BE2C (cell line): ENCODE measurements at regions not wholly inside any gene's neighbourhood (a gene's known extent, or its start where the extent isn't known, plus 50 kb on each side); places are given as distances from the start of the nearest gene placed in this dataset.

Experiments
- DNase-seq: peaks from one replicate; pipeline ENCODE4 v3.0.0-alpha.2; 2020
- H3K27me3 ChIP-seq: fragments of 250-450 bp; sonication (Bioruptor Pico); 2 replicates; pipeline ENCODE4 v1.5.1; 2020; ENCODE audit warnings: mild to moderate bottlenecking
- H3K36me3 ChIP-seq: fragments of 250-450 bp; sonication (Bioruptor Pico); 2 replicates; pipeline ENCODE4 v1.5.1; 2020; ENCODE audit warnings: mild to moderate bottlenecking
- H3K4me1 ChIP-seq: fragments of 250-450 bp; sonication (Bioruptor Pico); 2 replicates; pipeline ENCODE4 v1.5.1; 2020
- H3K4me3 ChIP-seq: 2 replicates; pipeline ENCODE4 v1.5.1; 2011; ENCODE audit warnings: low read depth, low read length
- H3K9me3 ChIP-seq: fragments of 250-450 bp; sonication (Bioruptor Pico); 2 replicates; pipeline ENCODE4 v1.5.1; 2020
- TF ChIP-seq, protein P1 (sequence below): IDR thresholded peaks from 2 replicates; pipeline ENCODE4 v1.5.1; 2012; ENCODE audit warnings: mild to moderate bottlenecking, low read depth, low read length

GRCh38 chr9:73026375-73026774, 73.5 kb upstream of the ALDH1A1 start:
- Histone ChIP-seq H3K36me3 (no peaks in the 10 kb centered on the region), H3K4me1 (no peaks in the 10 kb centered on the region), H3K9me3 (no peaks in the 10 kb centered on the region), H3K4me3 (no peak overlapping the region), H3K27me3 (no peaks in the 10 kb centered on the region)
- DNase-seq = no peak
- TF ChIP-seq, protein P1, sequence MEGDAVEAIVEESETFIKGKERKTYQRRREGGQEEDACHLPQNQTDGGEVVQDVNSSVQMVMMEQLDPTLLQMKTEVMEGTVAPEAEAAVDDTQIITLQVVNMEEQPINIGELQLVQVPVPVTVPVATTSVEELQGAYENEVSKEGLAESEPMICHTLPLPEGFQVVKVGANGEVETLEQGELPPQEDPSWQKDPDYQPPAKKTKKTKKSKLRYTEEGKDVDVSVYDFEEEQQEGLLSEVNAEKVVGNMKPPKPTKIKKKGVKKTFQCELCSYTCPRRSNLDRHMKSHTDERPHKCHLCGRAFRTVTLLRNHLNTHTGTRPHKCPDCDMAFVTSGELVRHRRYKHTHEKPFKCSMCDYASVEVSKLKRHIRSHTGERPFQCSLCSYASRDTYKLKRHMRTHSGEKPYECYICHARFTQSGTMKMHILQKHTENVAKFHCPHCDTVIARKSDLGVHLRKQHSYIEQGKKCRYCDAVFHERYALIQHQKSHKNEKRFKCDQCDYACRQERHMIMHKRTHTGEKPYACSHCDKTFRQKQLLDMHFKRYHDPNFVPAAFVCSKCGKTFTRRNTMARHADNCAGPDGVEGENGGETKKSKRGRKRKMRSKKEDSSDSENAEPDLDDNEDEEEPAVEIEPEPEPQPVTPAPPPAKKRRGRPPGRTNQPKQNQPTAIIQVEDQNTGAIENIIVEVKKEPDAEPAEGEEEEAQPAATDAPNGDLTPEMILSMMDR = no peak

DNA sequence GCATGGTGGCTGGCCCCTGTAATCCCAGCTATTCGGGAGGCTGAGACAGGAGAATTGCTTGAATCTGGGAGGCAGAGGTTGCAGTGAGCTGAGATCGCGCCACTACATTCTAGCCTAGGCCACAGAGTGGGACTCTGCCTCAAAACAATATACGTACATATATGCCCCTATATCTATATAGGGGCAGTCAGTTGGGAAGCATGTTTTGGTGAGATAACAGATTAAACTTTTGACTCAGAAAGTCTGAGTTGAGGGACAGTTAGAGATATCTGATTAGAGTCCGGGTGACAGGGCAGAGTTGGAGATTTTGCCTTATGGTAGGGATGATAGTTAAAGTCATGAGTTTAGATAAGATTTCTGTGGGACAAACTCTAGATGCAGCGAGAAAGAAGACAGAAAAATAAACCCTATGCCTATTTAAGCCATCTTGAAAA, 71.8 kb upstream of the ALDH1A1 start:
- Histone ChIP-seq H3K4me3 (no peak overlapping the region), H3K9me3 (no peaks in the 10 kb centered on the region), H3K36me3 (no peaks in the 10 kb centered on the region), H3K27me3 (no peaks in the 10 kb centered on the region), H3K4me1 (no peaks in the 10 kb centered on the region)
- TF ChIP-seq, protein P1 = no peak
- DNase-seq = no peak

DNA sequence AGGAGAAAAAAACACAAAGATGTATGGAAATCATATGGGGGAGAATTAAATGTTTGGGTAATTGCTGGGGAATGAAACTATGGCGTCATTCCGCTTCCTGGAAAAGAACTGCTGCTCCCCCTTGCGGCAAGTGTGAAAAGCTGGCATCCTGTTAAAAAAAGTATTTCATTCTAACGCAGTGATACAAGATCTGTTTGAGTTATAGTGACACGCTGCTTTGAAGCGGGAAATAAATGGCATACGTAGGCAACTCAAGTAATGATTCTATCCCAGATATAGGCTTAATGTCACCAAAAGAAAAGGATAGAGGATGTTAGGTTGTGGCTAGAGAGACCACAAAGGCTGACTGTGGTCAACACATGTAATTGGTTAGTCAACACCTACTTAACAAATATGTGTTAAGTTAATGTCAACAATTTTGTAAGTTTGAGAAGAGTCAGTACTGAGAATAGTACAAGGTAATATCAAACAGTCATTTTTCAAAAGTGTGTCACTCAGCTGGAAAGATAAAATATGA, 70.2 kb upstream of the ALDH1A1 start:
- peak; percentile 37 for DNase-seq
- H3K4me1 ChIP-seq = no peaks in the 10 kb centered on the region
- TF ChIP-seq, protein P1 = peak; percentile 79
- H3K9me3 ChIP-seq = no peaks in the 10 kb centered on the region
- no peak overlapping the region for H3K4me3 ChIP-seq
- no peaks in the 10 kb centered on the region for H3K36me3 ChIP-seq
- H3K27me3 ChIP-seq = no peaks in the 10 kb centered on the region

GRCh38 chr9:73022353-73022752, 69.5 kb upstream of the ALDH1A1 start:
- Histone ChIP-seq H3K4me3 (no peak overlapping the region), H3K9me3 (no peaks in the 10 kb centered on the region), H3K4me1 (no peaks in the 10 kb centered on the region), H3K36me3 (no peaks in the 10 kb centered on the region), H3K27me3 (no peaks in the 10 kb centered on the region)
- no peak for DNase-seq
- TF ChIP-seq, protein P1 = no peak

- no peaks in the 10 kb centered on the region for H3K27me3 ChIP-seq
- no peaks in the 10 kb centered on the region for H3K36me3 ChIP-seq
- H3K9me3 ChIP-seq = no peaks in the 10 kb centered on the region
- H3K4me1 ChIP-seq = no peaks in the 10 kb centered on the region
- TF ChIP-seq, protein P1 = no peak
- H3K4me3 ChIP-seq = no peak overlapping the region
- no peak for DNase-seq
Observed at GRCh38 chr9:73020877-73021276, 68.0 kb upstream of the ALDH1A1 start.

DNA sequence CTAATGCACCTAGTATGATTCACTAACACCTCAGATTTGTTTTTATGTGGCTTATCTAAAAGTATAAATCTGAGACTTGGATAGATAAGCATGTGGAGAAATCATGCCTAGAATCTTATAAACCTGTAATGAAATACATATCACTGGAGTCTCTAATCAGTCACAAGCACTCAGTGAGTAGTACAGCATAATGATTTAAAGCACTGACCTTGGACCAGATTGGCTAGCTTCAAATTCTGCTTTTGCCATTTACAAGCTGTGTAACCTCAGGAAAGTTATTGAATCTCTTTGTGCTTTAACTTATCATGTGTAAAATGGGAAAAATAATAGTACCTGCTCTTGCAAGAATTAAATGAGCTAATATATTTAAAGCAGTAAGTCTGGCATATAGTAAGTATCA, 61.2 kb upstream of the ALDH1A1 start:
- H3K27me3 ChIP-seq = no peaks in the 10 kb centered on the region
- H3K36me3 ChIP-seq = no peaks in the 10 kb centered on the region
- H3K4me1 ChIP-seq = no peaks in the 10 kb centered on the region
- no peaks in the 10 kb centered on the region for H3K9me3 ChIP-seq
- no peak for DNase-seq
- H3K4me3 ChIP-seq = no peak overlapping the region
- TF ChIP-seq, protein P1 = no peak
